ENCODE measurements at regions not wholly inside any gene's neighbourhood (a gene's known extent, or its start where the extent isn't known, plus 50 kb on each side); places are given as distances from the start of the nearest gene placed in this dataset.

DNA sequence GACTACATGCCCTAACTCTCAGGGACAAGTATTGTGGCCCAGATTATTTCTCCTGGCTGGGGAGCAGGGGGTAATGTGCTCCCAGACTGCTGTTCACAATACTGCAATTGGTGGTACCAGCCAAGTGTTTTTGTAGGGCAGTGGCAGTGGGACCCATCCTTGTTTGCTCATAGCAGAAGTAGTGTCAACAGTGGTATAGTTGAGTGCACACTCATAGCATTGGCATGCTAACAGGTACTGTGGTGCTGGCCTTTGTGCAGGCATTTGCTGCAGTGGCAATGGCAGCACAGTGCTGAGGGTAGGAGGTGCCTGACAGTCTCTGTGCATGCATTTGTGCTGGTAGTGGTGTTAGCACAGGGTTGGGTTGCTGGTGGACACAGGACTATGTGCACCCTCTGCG, 995.0 kb downstream of the SH3BGRL start:
- no peak overlapping the region for H3K4me2 ChIP-seq (ENCODE audit: insufficient read depth, low read length)

More for the DNA sequence above, 995.0 kb downstream of the SH3BGRL start:
- intact Hi-C loops (cut with micrococcal nuclease) = no loop called here
- WGBS (ENCODE audit: insufficient coverage, low coverage, missing lambda C conversion rate) = 0% methylated on average over 1 of the region's 1 CpG
- Histone ChIP-seq H3K79me2 (ENCODE audit: control insufficient read depth, insufficient read depth, low read length) (no peaks in the 10 kb centered on the region), H3K9me1 (ENCODE audit: control insufficient read depth, insufficient read depth, low read length) (no peaks in the 10 kb centered on the region), H3K27ac (ENCODE audit: extremely low read depth, low read depth, low read length) (no peak overlapping the region), H3K4me1 (replicated peaks in 1 of 2; ENCODE audit: control insufficient read depth in 2 of 2, insufficient read depth in 2 of 2, low read length in 2 of 2) (no peaks in the 10 kb centered on the region), H4K20me1 (replicated peaks; ENCODE audit: control insufficient read depth, insufficient read depth, low read length) (no peaks in the 10 kb centered on the region), H3K36me3 (ENCODE audit: control insufficient read depth, insufficient read depth, low read length) (no peaks in the 10 kb centered on the region), H3K27me3 (ENCODE audit: control insufficient read depth in 2 of 2, insufficient read depth in 2 of 2, low read length in 2 of 2) (no peaks in the 10 kb centered on the region), H2AFZ (ENCODE audit: low read depth, low read length) (no peak overlapping the region), H3K9ac (ENCODE audit: insufficient read depth in 1 of 2, low read depth in 2 of 2, low read length in 2 of 2) (no peak overlapping the region), H3K9me3 (replicated peaks; ENCODE audit: control insufficient read depth, insufficient read depth, low read depth, low read length) (no peaks in the 10 kb centered on the region), H3K4me3 (no peak overlapping the region)
- CTCF ChIA-PET (ENCODE audit: low intra/inter-chr PET ratio) = no interaction called here
- FAIRE-seq = no peak
- no peak for ATAC-seq
- in situ Hi-C loops (cut with MboI) = no loop called here
- POLR2A ChIA-PET = no interaction called here
- BruUV-seq (replicated peaks) = no TSS peak
- no peak for TF ChIP-seq EWSR1 (IDR thresholded peaks at IDR 0.05; ENCODE audit: borderline replicate concordance, low read depth, partially characterized antibody)
- no peak for TF ChIP-seq ZNF445 (CRISPR knock-in tag; IDR thresholded peaks at IDR 0.05; ENCODE audit: low read depth)
- TF ChIP-seq BDP1 (IDR thresholded peaks at IDR 0.05; ENCODE audit: insufficient read depth, insufficient read length) = no peak
- TF ChIP-seq, protein P1, sequence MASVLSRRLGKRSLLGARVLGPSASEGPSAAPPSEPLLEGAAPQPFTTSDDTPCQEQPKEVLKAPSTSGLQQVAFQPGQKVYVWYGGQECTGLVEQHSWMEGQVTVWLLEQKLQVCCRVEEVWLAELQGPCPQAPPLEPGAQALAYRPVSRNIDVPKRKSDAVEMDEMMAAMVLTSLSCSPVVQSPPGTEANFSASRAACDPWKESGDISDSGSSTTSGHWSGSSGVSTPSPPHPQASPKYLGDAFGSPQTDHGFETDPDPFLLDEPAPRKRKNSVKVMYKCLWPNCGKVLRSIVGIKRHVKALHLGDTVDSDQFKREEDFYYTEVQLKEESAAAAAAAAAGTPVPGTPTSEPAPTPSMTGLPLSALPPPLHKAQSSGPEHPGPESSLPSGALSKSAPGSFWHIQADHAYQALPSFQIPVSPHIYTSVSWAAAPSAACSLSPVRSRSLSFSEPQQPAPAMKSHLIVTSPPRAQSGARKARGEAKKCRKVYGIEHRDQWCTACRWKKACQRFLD (CRISPR knock-in tag; IDR thresholded peaks at IDR 0.05) = no peak
- TF ChIP-seq HNRNPH1 (optimal IDR thresholded peaks at IDR 0.05; ENCODE audit: low read depth, low read length) = no peak
- TF ChIP-seq, protein P2, sequence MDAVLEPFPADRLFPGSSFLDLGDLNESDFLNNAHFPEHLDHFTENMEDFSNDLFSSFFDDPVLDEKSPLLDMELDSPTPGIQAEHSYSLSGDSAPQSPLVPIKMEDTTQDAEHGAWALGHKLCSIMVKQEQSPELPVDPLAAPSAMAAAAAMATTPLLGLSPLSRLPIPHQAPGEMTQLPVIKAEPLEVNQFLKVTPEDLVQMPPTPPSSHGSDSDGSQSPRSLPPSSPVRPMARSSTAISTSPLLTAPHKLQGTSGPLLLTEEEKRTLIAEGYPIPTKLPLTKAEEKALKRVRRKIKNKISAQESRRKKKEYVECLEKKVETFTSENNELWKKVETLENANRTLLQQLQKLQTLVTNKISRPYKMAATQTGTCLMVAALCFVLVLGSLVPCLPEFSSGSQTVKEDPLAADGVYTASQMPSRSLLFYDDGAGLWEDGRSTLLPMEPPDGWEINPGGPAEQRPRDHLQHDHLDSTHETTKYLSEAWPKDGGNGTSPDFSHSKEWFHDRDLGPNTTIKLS (IDR thresholded peaks at IDR 0.05; ENCODE audit: borderline replicate concordance, low read depth) = no peak
- no peak for TF ChIP-seq ZNF140 (CRISPR knock-in tag; IDR thresholded peaks at IDR 0.05)
- TF ChIP-seq, protein P3, sequence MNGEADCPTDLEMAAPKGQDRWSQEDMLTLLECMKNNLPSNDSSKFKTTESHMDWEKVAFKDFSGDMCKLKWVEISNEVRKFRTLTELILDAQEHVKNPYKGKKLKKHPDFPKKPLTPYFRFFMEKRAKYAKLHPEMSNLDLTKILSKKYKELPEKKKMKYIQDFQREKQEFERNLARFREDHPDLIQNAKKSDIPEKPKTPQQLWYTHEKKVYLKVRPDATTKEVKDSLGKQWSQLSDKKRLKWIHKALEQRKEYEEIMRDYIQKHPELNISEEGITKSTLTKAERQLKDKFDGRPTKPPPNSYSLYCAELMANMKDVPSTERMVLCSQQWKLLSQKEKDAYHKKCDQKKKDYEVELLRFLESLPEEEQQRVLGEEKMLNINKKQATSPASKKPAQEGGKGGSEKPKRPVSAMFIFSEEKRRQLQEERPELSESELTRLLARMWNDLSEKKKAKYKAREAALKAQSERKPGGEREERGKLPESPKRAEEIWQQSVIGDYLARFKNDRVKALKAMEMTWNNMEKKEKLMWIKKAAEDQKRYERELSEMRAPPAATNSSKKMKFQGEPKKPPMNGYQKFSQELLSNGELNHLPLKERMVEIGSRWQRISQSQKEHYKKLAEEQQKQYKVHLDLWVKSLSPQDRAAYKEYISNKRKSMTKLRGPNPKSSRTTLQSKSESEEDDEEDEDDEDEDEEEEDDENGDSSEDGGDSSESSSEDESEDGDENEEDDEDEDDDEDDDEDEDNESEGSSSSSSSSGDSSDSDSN (IDR thresholded peaks at IDR 0.05; ENCODE audit: borderline replicate concordance in 1 of 2, low read depth in 2 of 2, low read length in 2 of 2) = no peak
- TF ChIP-seq DPF2 (IDR thresholded peaks at IDR 0.05) = no peak
- TF ChIP-seq SMC3 (conservative IDR thresholded peaks at IDR 0.05; ENCODE audit: insufficient read depth, low read depth, low read length) = no peak
- TF ChIP-seq ZNF764 (CRISPR knock-in tag; IDR thresholded peaks at IDR 0.05; ENCODE audit: low read depth) = no peak
- no peak for TF ChIP-seq JUNB (CRISPR knock-in tag; conservative IDR thresholded peaks at IDR 0.05)
- TF ChIP-seq, protein P4, sequence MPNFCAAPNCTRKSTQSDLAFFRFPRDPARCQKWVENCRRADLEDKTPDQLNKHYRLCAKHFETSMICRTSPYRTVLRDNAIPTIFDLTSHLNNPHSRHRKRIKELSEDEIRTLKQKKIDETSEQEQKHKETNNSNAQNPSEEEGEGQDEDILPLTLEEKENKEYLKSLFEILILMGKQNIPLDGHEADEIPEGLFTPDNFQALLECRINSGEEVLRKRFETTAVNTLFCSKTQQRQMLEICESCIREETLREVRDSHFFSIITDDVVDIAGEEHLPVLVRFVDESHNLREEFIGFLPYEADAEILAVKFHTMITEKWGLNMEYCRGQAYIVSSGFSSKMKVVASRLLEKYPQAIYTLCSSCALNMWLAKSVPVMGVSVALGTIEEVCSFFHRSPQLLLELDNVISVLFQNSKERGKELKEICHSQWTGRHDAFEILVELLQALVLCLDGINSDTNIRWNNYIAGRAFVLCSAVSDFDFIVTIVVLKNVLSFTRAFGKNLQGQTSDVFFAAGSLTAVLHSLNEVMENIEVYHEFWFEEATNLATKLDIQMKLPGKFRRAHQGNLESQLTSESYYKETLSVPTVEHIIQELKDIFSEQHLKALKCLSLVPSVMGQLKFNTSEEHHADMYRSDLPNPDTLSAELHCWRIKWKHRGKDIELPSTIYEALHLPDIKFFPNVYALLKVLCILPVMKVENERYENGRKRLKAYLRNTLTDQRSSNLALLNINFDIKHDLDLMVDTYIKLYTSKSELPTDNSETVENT (CRISPR knock-in tag; IDR thresholded peaks at IDR 0.05) = no peak
- no peak for TF ChIP-seq MCM5 (IDR thresholded peaks at IDR 0.05; ENCODE audit: low read depth)
- no peak for TF ChIP-seq TEAD4 (IDR thresholded peaks at IDR 0.05; ENCODE audit: low read length)
- TF ChIP-seq TEAD4 (CRISPR knock-in tag; IDR thresholded peaks at IDR 0.05; ENCODE audit: borderline replicate concordance) = no peak
- no peak for TF ChIP-seq ZNF436 (CRISPR knock-in tag; IDR thresholded peaks at IDR 0.05)
- no peak for DNase-seq (ENCODE audit: extremely low read depth in 1 of 4, low spot score in 3 of 4)

All from K562 (cell line).